A204.1 (cell line): ENCODE measurements at regions not wholly inside any gene's neighbourhood (a gene's known extent, or its start where the extent isn't known, plus 50 kb on each side); places are given as distances from the start of the nearest gene placed in this dataset.
"Not testable (repeated sequence)": the region's sequence is repeated elsewhere in the genome, so short reads cannot be mapped to it uniquely, and the experiment has no call there.

ENCODE experiments used
- FAIRE-seq: peaks from 2 replicates; lab custom pipeline; 2012; peaks lifted over from hg19 to GRCh38; lab: Jason Lieb, UNC

GRCh38 chr4:115200201-115201041, 87.0 kb upstream of the NDST4 start:
- FAIRE-seq = not testable (repeated sequence)

- not testable (repeated sequence) for FAIRE-seq
Measured at GRCh38 chr4:115194612-115195011, 81.2 kb upstream of the NDST4 start.

- FAIRE-seq = no peak
Measured at GRCh38 chr4:115190529-115190928, 77.1 kb upstream of the NDST4 start.

GRCh38 chr4:115187136-115187535, 73.7 kb upstream of the NDST4 start:
- FAIRE-seq = no peak

GRCh38 chr4:115179438-115180062, 66.1 kb upstream of the NDST4 start:
- FAIRE-seq = not testable (repeated sequence)

- FAIRE-seq = not testable (repeated sequence)
Measured at GRCh38 chr4:115178687-115179086, 65.3 kb upstream of the NDST4 start.

GRCh38 chr4:115171220-115171619, 57.8 kb upstream of the NDST4 start:
- no peak for FAIRE-seq

- FAIRE-seq = no peak
Measured at GRCh38 chr4:115165503-115165902, 52.1 kb upstream of the NDST4 start.
